ENCODE measurements at regions not wholly inside any gene's neighbourhood (a gene's known extent, or its start where the extent isn't known, plus 50 kb on each side); places are given as distances from the start of the nearest gene placed in this dataset.
"Not testable (repeated sequence)": the region's sequence is repeated elsewhere in the genome, so short reads cannot be mapped to it uniquely, and the experiment has no call there.

DNA sequence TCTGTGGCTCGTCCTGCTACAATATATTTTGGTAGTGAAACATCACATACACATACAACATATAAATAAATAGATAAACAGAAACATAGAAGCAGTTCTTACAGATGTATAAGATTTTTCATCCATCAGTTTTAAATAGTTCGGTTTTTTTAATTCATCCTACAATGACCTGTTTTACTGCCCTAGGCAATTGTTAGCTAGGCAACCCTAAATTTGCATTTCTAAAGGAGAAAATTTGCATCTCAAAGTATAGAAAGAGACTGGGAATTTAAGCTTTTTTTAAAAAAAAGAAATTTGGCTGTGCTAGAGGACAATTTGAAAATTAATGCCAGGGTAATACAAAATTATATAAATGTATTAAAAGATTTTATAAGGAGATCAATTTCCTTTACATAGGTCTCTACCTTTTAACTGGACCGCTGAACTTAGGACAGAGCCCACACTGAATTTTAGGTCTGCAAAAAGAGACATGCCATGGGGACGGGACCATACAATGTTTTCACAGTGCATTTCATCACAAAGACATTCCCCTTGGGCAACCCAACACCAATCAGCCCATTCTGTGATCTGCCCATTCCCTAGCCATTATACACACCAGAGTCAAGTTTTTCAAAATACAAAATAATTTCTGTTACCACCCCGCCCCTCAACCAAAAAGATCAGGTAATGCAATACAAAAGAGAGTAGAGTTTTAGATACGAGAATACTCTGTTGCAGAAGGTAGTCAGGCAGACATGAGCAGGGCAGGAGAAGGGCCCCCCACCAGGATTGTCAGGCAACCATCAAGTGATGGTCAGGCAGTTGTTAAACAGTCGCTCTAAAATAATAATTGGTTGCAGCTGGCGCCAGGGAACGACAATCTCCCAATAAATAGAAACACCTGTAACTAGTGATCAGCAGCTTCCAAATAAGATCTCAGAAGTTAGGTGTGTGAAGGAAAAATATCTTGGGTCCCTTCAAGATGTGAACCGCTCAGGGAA is 299.7 kb upstream of the SGCG start:
- TF ChIP-seq, protein P1, sequence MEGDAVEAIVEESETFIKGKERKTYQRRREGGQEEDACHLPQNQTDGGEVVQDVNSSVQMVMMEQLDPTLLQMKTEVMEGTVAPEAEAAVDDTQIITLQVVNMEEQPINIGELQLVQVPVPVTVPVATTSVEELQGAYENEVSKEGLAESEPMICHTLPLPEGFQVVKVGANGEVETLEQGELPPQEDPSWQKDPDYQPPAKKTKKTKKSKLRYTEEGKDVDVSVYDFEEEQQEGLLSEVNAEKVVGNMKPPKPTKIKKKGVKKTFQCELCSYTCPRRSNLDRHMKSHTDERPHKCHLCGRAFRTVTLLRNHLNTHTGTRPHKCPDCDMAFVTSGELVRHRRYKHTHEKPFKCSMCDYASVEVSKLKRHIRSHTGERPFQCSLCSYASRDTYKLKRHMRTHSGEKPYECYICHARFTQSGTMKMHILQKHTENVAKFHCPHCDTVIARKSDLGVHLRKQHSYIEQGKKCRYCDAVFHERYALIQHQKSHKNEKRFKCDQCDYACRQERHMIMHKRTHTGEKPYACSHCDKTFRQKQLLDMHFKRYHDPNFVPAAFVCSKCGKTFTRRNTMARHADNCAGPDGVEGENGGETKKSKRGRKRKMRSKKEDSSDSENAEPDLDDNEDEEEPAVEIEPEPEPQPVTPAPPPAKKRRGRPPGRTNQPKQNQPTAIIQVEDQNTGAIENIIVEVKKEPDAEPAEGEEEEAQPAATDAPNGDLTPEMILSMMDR (IDR thresholded peaks at IDR 0.05; ENCODE audit: insufficient read depth, low read length, missing control alignments): no peak
- POLR2A ChIA-PET: no interaction called here
- DNase-seq (ENCODE audit: low read depth, low spot score): no peak
- no peak overlapping the region for H3K4me3 ChIP-seq (ENCODE audit: low read depth, low read length)
- CTCF ChIA-PET: no interaction called here

DNA sequence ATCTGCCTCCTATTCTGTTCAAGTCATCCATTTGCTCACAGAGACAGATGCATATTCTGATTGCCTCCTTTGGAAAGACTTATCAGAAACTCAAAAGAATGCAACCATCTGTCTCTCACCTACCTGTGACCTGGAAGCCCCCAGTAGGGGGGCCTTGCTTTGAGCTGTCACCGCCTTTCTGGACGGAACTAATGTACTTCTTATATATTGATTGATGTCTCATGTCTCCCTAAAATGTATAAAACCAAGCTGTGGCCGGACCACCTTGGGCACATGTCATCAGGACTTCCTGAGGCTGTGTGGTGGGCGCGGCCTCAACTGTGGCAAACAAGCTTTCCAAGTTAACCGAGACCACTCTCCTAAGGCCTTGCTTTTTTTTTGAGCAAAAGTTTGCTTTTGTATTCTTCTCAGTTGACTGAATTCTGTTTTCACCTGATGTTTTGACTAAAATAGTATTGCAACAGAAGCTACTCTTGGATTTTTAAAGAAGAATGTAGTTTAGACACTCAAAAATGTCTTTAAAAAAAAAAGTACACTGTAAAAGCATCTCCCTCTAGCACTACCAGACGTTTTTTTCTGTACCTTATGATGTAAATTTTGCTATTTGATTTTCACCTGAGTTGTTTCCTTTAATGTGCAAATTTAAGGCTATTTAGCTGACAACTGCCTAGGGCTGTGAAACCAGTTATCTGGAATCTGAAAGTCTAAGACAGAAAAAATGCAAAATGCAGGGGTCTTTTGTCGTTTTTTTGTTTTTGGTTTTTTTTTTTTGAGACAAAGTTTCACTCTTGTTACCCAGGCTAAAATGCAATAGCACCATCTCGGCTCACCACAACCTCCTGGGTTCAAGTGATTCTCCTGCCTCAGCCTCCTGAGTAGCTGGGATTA is 298.8 kb upstream of the SGCG start:
- POLR2A ChIA-PET; DNase-seq (ENCODE audit: low read depth, low spot score); H3K4me3 ChIP-seq (ENCODE audit: low read depth, low read length); CTCF ChIA-PET: not testable (repeated sequence)

DNA sequence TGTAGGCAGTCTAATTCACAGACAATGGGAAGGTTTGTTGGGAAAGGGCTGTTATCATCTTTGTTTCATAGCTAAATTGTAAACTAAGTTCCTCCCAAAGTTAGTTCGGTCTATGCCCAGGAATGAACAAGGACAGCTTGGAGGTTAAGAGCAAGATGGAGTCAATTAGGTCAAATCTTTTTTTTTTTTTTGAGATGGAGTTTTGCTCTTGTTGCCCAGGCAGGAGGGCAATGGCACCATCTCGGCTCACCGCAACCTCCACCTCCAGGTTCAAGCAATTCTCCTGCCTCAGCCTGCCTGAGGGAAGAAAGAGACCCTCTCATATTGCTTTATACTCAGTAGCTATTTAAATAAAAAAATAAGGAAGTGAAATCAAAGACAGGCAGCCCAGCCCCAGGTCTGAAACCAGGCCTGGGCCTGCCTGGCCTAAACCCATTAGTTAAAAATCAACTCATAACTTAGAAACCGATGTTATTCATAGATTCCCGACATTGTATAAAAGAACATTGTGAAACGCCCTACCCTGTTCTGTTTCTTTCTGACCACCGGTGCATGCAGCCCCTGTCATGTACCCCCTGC is 297.4 kb upstream of the SGCG start:
- DNase-seq (ENCODE audit: low read depth, low spot score): no peak
- CTCF ChIA-PET: no interaction called here
- TF ChIP-seq, protein P1 (IDR thresholded peaks at IDR 0.05; ENCODE audit: insufficient read depth, low read length, missing control alignments): no peak
- H3K4me3 ChIP-seq (ENCODE audit: low read depth, low read length): no peak overlapping the region
- POLR2A ChIA-PET: no interaction called here

DNA sequence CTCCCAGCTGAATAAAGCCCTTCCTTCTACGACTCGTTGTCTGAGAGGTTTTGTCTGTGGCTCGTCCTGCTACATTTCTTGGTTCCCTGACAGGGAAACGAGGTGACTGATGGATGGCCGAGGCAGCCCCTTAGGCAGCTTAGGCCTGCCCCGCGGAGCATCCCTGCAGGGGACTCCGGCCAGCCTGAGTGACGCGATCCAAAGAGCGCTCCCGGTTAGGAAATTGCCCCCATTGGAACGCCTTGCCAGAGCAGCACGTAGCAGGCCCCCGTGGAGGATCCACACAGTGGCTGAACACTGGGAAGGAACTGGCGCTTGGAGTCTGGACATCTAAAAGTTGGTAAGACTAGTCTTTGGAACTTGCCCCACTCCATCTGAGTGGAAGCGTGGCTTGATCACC is 296.8 kb upstream of the SGCG start:
- ChIA-PET POLR2A (no interaction called here), CTCF (no interaction called here)
- H3K4me3 ChIP-seq (ENCODE audit: low read depth, low read length): no peak overlapping the region
- TF ChIP-seq, protein P1 (IDR thresholded peaks at IDR 0.05; ENCODE audit: insufficient read depth, low read length, missing control alignments): no peak
- DNase-seq (ENCODE audit: low read depth, low spot score): no peak

DNA sequence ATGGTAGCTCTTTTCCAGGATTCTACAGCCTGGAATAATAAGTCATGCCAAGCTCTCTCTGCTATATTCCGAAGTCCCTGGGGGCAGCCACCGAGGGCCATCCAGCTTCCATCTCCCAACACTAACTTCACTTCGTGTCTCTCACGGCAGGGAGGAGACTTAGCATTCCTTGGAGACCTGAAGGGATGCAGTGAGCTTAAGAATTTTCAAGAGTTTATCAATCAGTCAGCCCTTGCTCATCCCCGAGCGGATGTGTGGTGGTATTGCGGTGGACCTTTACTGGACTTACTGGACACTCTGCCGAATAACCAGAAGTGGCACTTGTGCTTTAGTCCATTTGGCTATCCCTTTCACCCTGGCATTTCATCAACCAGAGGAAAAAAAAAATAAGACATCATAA is 294.7 kb upstream of the SGCG start:
- DNase-seq (ENCODE audit: low read depth, low spot score); POLR2A ChIA-PET; CTCF ChIA-PET; H3K4me3 ChIP-seq (ENCODE audit: low read depth, low read length): not testable (repeated sequence)

DNA sequence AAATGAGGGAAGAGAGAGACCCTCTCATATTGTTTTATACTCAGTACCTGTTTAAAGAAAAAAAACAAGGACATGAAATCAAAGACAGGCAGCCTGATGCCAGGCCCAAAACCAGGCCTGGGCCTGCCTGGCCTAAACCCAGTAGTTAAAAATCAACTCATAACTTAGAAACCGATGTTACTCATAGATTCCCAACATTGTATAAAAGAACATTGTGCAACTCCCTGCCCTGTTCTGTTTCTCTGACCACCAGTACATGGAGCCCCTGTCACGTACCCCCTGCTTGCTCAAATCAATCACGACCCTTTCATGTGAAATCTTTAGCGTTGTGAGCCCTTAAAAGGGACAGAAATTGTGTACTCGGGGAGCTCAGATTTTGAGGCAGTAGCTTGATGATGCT is 291.4 kb upstream of the SGCG start:
- H3K4me3 ChIP-seq (ENCODE audit: low read depth, low read length); POLR2A ChIA-PET; DNase-seq (ENCODE audit: low read depth, low spot score); CTCF ChIA-PET: not testable (repeated sequence)

DNA sequence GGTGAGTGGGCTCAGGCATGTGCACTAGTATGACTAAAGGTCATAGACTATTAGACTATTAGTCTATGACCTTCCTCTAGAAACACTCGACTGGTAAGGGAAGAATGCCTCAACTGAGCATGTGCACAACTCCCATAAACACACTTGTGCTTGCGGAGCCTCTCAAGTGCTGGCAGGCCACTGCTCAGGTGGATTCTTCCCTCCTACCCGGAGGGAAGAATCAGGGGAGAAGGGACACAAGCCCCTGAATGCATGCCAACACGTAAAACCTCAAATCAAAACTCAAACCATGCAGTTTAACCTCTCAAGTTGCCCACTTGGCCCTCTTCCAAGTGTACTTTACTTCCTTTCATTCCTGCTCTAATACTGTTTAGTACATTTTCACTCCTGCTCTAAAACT is 287.6 kb upstream of the SGCG start:
- POLR2A ChIA-PET: no interaction called here
- no peak overlapping the region for H3K4me3 ChIP-seq (ENCODE audit: low read depth, low read length)
- CTCF ChIA-PET: no interaction called here
- no peak for DNase-seq (ENCODE audit: low read depth, low spot score)
- TF ChIP-seq, protein P1 (IDR thresholded peaks at IDR 0.05; ENCODE audit: insufficient read depth, low read length, missing control alignments): no peak
